HG02884 (cell line): ENCODE measurements at regions not wholly inside any gene's neighbourhood (a gene's known extent, or its start where the extent isn't known, plus 50 kb on each side); places are given as distances from the start of the nearest gene placed in this dataset.
"Not testable (repeated sequence)": the region's sequence is repeated elsewhere in the genome, so short reads cannot be mapped to it uniquely, and the experiment has no call there.

Source experiments
- ATAC-seq: cut with Tn5 transposase; IDR thresholded peaks from one replicate; pipeline ENCODE4 v1.9.1; 2021; ENCODE audit warnings: mild to moderate bottlenecking, moderate library complexity; ENCODE audit not compliant: unreplicated experiment

- no peak for ATAC-seq
Measured at GRCh38 chr7:127530148-127530547, 55.2 kb downstream of the GCC1 start.

DNA sequence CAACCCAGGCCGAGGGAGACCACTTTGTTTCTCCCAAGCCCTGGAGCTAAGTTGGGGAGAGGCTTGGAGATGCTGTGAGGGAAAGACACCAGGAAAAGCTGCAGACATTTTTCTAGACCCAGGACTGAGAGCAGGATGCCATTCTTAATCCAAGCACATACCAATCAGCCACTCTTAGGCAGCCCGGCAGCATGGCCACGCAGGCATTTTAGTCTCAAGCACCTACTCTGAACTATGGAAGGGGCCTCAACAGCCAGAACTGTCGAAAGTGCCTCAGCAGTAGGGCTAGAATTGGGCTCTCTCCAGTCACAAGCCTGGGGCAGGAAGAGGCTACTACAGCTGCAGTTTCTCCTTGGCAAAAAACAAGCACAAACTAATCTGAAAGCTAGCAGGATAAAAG, 57.8 kb downstream of the GCC1 start:
- no peak for ATAC-seq

- ATAC-seq, result no peak
Measured at GRCh38 chr7:127525866-127526480, 59.4 kb downstream of the GCC1 start.

- ATAC-seq, result no peak
Measured at GRCh38 chr7:127516320-127516719, 69.1 kb downstream of the GCC1 start.

- ATAC-seq, result no peak
Measured at GRCh38 chr7:127514499-127514898, 70.9 kb downstream of the GCC1 start.

GRCh38 chr7:127513311-127513710, 72.1 kb downstream of the GCC1 start:
- no peak for ATAC-seq

DNA sequence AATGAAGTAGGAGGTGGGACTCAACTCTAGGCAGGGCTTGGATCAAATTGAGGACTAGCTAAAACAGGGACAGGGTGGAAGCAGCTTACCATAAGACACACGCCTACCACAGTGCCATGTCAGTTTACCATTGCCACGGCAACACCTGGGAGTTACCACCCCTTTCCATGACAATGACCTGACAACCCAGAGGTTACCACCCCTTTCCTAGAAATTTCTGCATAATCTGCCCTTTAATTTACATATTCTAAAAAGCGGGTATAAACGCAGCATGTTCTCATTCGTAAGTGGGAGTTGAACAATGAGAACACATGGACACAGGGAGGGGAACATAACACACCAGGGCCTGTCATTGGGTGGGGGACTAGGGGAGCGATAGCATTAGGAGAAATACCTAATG, 72.7 kb downstream of the GCC1 start:
- no peak for ATAC-seq

- peak; percentile 47 for ATAC-seq
Measured at GRCh38 chr7:127504715-127505114, 80.7 kb downstream of the GCC1 start.

- ATAC-seq, result no peak
Measured at GRCh38 chr7:127501817-127502216, 83.6 kb downstream of the GCC1 start.

DNA sequence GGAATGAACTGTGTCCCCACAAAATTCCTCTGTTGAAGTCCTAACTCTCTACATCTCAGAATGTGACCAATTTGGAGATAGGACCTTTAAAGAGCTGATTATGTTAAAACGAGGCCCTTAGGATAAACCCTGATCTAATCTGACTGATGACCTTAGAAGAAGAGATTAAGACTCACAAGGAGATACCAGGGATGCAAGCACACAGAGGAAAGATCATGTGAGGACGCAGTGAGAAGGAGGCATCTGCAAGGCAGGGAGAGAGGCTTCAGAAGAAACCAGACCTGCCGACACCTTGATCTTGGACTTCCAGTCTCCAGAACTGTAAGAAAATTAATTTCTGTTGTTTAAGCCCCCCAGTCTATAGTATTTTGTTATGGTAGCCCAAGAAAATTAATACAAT, 94.9 kb upstream of the ZNF800 start:
- ATAC-seq, result no peak

DNA sequence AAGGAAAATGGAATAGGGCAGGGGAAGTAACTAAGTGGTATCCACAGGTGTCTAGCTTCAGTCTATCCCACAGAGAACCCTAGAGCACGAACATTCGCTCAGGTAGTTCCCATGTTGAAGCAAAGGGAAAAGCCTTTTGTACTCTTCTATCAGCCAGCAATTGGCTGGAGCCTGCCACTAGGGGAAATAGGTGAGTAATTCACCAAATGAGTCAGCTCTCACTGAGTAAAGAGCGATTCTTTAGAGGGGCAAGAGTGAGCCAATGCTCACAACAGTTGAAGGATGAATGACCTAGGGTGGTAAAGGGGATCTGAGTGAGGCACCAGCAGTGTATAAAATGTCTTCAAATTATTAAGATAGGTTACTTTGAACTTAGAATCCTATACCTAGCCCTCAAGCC, 94.1 kb upstream of the ZNF800 start:
- ATAC-seq, result peak; percentile 89

DNA sequence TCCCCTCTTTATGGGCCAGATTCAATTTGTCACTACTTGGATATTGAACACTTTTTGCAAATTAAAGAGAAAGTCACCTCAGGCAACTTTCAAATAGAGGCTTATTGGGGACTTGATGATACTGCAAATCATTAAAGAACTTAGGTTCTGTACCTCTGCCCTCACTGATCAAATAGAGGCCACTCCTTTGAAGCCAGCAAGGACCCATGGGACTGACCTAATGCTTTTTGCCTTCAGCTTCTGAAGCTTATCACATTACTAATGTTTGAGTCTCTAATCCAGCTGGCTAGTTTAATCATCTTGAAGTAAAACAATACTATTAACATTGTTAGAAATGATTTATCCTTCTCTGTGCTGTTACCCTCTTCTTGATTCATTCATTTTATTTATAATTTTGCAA, 93.0 kb upstream of the ZNF800 start:
- no peak for ATAC-seq

DNA sequence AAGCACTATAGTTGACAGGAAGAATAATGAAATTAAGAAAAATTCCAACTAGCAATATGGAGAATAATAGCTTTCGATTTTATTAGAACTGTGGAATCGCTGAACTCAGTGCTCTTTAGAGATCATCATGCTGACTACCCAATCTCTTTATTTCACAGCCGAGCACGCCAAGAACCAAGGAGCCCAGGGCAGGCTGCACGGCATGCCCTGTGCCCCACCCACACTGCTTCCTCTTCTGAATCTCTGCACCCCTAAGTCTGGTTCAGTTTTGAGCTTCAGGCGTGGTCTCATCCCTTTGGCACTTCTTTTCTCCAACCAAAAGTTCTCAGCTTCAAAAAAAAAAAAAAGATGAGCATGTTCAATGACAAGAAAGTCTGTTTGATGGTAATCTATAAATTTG, 92.4 kb upstream of the ZNF800 start:
- ATAC-seq, result no peak

DNA sequence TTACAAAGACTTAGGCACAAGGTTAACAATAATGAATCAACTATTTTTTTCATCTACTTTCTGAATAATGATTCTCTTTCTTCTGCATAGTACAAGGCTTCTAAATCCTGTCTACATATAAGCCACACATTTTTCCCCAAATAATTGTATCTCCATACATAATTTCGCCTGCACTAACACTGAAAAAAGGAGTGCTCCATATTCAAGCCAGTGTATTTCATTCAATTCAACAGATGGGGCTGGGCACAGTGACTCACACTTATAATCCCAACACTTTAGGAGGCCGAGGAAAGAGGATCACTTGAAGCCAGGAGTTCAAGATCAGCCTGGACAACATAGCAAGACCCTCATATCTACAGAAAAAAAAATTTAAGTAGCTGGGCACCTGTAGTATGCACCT, 86.0 kb upstream of the ZNF800 start:
- ATAC-seq, result no peak

GRCh38 chr7:127478024-127478355, 85.5 kb upstream of the ZNF800 start:
- ATAC-seq, result no peak

DNA sequence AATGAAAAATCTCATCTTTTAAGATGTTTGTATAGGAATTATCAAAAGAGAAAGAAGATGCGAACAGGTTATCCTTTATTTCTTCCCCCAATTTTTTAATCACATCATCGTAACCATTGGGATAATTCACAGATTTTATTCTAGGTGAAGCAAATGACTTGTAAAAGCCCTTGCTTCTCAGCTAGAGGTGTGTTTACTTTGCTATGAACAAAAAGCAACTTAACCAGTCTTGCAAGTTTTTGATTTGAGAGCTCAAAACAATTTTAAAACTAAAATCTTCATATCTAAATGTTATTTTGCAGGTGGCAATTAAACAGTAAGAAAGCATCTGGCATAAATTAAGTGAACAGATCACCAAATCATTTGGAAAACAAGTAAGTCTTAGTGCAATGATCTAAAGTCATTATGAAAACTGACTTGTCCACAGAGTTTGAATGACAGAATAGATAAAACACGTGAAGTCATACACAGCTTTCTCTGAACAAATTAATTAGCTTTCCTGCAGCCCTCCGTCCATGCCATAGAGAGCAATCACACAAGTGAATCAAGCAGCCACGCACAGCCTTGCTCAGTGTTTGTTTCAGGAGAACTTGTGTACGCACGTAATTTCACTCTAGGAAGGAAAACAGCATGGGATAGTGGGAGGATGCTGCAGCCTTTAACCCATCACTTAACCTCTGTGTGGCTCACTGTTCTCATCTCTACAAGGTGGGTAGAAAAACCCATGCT, 85.0 kb upstream of the ZNF800 start:
- ATAC-seq, result no peak

- ATAC-seq, result no peak
Measured at GRCh38 chr7:127476618-127477017, 84.1 kb upstream of the ZNF800 start.

DNA sequence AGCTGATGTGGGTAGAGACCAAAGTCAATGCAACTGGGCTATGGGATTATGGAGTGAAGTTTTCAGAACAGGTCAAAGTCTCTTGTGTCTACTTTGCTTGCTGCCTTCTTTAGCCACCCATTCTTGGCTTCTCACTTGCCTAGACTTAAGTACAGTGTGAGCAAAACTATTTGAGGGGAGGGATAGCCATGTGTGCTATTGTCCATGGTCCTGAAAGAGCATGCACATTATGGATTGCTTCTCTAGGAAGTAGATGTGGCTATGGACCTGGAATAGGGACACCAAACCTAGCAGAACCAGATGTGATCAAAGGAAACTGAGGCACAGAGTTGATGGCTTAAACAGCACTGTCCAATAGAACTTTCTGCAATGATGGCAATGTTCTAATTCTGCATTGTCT, 81.9 kb upstream of the ZNF800 start:
- ATAC-seq, result no peak

- no peak for ATAC-seq
Measured at GRCh38 chr7:127473409-127473808, 80.9 kb upstream of the ZNF800 start.

- no peak for ATAC-seq
Measured at GRCh38 chr7:127460077-127460476, 67.6 kb upstream of the ZNF800 start.

- not testable (repeated sequence) for ATAC-seq
Measured at GRCh38 chr7:127451258-127451657, 58.8 kb upstream of the ZNF800 start.

GRCh38 chr7:127448566-127448965, 56.1 kb upstream of the ZNF800 start:
- ATAC-seq, result no peak
